ENCODE measurements at regions not wholly inside any gene's neighbourhood (a gene's known extent, or its start where the extent isn't known, plus 50 kb on each side); places are given as distances from the start of the nearest gene placed in this dataset.
"Not testable (repeated sequence)": the region's sequence is repeated elsewhere in the genome, so short reads cannot be mapped to it uniquely, and the experiment has no call there.

GRCh38 chr22:25462474-25463346, 101.8 kb upstream of the GRK3 start:
- TF ChIP-seq, protein P1, sequence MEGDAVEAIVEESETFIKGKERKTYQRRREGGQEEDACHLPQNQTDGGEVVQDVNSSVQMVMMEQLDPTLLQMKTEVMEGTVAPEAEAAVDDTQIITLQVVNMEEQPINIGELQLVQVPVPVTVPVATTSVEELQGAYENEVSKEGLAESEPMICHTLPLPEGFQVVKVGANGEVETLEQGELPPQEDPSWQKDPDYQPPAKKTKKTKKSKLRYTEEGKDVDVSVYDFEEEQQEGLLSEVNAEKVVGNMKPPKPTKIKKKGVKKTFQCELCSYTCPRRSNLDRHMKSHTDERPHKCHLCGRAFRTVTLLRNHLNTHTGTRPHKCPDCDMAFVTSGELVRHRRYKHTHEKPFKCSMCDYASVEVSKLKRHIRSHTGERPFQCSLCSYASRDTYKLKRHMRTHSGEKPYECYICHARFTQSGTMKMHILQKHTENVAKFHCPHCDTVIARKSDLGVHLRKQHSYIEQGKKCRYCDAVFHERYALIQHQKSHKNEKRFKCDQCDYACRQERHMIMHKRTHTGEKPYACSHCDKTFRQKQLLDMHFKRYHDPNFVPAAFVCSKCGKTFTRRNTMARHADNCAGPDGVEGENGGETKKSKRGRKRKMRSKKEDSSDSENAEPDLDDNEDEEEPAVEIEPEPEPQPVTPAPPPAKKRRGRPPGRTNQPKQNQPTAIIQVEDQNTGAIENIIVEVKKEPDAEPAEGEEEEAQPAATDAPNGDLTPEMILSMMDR (IDR thresholded peaks at IDR 0.05; ENCODE audit: insufficient read depth, low read length, poor library complexity, severe bottlenecking): peak; percentile 99
- H3K27me3 ChIP-seq (ENCODE audit: control insufficient read depth, insufficient read depth, low read length); H3K36me3 ChIP-seq (ENCODE audit: control insufficient read depth, insufficient read depth, low read length); DNase-seq (ENCODE audit: low read depth); H3K4me3 ChIP-seq (ENCODE audit: low read depth, low read length): not testable (repeated sequence)

DNA sequence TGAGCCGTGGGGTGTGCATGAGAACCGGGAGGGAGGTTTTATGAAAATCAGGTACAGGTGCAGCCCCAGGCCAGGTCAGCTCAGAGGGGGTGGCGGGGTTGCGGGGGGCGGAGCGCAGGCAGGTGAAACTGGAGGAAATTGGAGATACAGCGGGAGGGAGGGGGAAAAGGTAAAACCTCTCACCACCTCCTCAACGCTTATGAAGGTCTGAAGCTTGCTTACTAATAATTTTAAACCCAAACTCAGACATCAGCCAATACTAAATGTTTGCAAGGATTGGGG, 101.2 kb upstream of the GRK3 start:
- not testable (repeated sequence) for H3K36me3 ChIP-seq (ENCODE audit: control insufficient read depth, insufficient read depth, low read length); H3K4me3 ChIP-seq (ENCODE audit: low read depth, low read length); DNase-seq (ENCODE audit: low read depth); H3K27me3 ChIP-seq (ENCODE audit: control insufficient read depth, insufficient read depth, low read length)

GRCh38 chr22:25464326-25464725, 100.1 kb upstream of the GRK3 start:
- not testable (repeated sequence) for H3K27me3 ChIP-seq (ENCODE audit: control insufficient read depth, insufficient read depth, low read length); H3K36me3 ChIP-seq (ENCODE audit: control insufficient read depth, insufficient read depth, low read length); DNase-seq (ENCODE audit: low read depth); H3K4me3 ChIP-seq (ENCODE audit: low read depth, low read length)

DNA sequence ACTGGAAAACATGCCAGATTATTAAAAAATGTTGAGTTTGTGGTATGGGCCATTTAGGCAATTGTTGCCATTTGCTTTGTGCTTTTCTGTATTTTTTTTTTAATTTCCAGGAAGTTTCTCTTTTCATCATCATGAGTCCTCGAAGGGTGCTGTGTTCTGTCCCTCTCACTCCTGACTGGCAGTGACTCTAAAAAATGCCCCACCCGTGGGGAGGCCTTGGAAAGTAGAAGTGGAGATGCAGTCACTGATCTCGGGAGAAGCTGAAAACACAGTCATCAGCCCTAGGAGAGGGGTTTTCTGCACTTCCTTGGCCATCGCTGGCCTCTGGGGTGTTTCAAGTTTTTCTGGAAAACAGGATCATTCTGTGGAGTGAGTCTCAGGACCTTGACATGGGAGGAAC, 98.5 kb upstream of the GRK3 start:
- Histone ChIP-seq H3K4me3 (ENCODE audit: low read depth, low read length) (no peak overlapping the region), H3K27me3 (ENCODE audit: control insufficient read depth, insufficient read depth, low read length) (no peaks in the 10 kb centered on the region), H3K36me3 (ENCODE audit: control insufficient read depth, insufficient read depth, low read length) (no peaks in the 10 kb centered on the region)
- TF ChIP-seq, protein P1 (IDR thresholded peaks at IDR 0.05; ENCODE audit: insufficient read depth, low read length, poor library complexity, severe bottlenecking): no peak
- DNase-seq (ENCODE audit: low read depth): no peak

GRCh38 chr22:25472382-25472781, 92.1 kb upstream of the GRK3 start:
- Histone ChIP-seq H3K4me3 (ENCODE audit: low read depth, low read length) (no peak overlapping the region), H3K27me3 (ENCODE audit: control insufficient read depth, insufficient read depth, low read length) (no peaks in the 10 kb centered on the region), H3K36me3 (ENCODE audit: control insufficient read depth, insufficient read depth, low read length) (no peaks in the 10 kb centered on the region)
- TF ChIP-seq, protein P1 (IDR thresholded peaks at IDR 0.05; ENCODE audit: insufficient read depth, low read length, poor library complexity, severe bottlenecking): no peak
- DNase-seq (ENCODE audit: low read depth): no peak

DNA sequence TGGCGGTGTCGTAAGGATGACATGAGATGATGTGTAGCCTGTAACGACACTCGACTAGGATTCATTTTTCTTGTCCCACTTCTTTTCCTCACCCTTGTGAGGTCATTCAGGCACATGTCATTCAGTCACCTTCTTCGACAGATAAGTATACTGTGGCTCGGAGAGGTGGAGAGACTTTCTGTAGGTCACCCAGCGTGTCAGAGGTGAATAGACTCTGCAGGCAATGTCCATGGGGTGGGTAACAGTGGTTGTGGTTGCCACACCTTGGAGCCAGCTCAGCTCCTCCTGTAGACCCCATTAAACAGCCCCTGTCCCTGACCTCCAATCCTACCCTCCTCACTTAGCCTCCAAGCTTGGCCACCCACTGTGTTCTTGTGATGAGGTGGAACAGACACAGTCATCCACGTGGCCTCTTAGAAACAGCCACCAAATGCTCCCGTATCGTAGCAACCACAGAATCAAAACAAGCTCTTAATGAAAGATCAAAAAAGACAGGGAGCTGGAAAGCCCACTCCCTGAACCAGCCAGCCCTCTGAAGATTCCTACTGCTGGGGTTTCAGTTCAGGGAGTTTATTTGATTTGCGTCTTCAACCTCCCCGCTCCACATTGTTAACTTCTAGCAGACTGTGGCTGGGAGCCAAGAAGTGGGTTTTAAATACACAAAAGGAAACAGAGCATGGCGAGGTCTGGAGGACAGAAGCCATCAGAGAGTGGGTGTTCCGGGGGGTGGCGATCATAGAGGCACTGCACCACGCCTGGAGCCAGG, 89.0 kb upstream of the GRK3 start:
- peak; percentile 93 for DNase-seq (ENCODE audit: low read depth)
- TF ChIP-seq, protein P1 (IDR thresholded peaks at IDR 0.05; ENCODE audit: insufficient read depth, low read length, poor library complexity, severe bottlenecking): no peak
- Histone ChIP-seq H3K36me3 (ENCODE audit: control insufficient read depth, insufficient read depth, low read length) (peaks cover 1% of the 10 kb centered on the region), H3K4me3 (ENCODE audit: low read depth, low read length) (no peak overlapping the region), H3K27me3 (ENCODE audit: control insufficient read depth, insufficient read depth, low read length) (peaks cover 2% of the 10 kb centered on the region)

Measured in kidney epithelial cell (primary cell).